ENCODE measurements at regions not wholly inside any gene's neighbourhood (a gene's known extent, or its start where the extent isn't known, plus 50 kb on each side); places are given as distances from the start of the nearest gene placed in this dataset.
A peak's percentile ranks its signal among the peaks of the same experiment; 100 is the strongest.

- no peak for TF ChIP-seq CTCF (IDR thresholded peaks at IDR 0.05; ENCODE audit: low read depth, low read length)
- Histone ChIP-seq H3K4me1 (ENCODE audit: low read depth) (no peaks in the 10 kb centered on the region), H3K27me3 (no peaks in the 10 kb centered on the region), H3K36me3 (no peaks in the 10 kb centered on the region), H3K4me3 (no peak overlapping the region), H3K27ac (no peak overlapping the region), H3K9me3 (ENCODE audit: low read depth) (no peaks in the 10 kb centered on the region)
- no peak for DNase-seq (ENCODE audit: low read depth in 1 of 2, low spot score in 1 of 2)
Measured at GRCh38 chr2:146814971-146815370, 1029.9 kb upstream of the ACVR2A start.

- no peaks in the 10 kb centered on the region for H3K36me3 ChIP-seq
- no peaks in the 10 kb centered on the region for H3K4me1 ChIP-seq (ENCODE audit: low read depth)
- DNase-seq (ENCODE audit: low read depth in 1 of 2, low spot score in 1 of 2): no peak
- no peak overlapping the region for H3K4me3 ChIP-seq
- H3K27ac ChIP-seq: no peak overlapping the region
- H3K9me3 ChIP-seq (ENCODE audit: low read depth): no peaks in the 10 kb centered on the region
- no peaks in the 10 kb centered on the region for H3K27me3 ChIP-seq
- no peak for TF ChIP-seq CTCF (IDR thresholded peaks at IDR 0.05; ENCODE audit: low read depth, low read length)
Measured at GRCh38 chr2:146807568-146808168, 1037.2 kb upstream of the ACVR2A start.

GRCh38 chr2:146806364-146807005 lies 1038.3 kb upstream of the ACVR2A start:
- Histone ChIP-seq H3K27ac (no peak overlapping the region), H3K27me3 (no peaks in the 10 kb centered on the region), H3K4me1 (ENCODE audit: low read depth) (no peaks in the 10 kb centered on the region), H3K9me3 (ENCODE audit: low read depth) (no peaks in the 10 kb centered on the region), H3K36me3 (no peaks in the 10 kb centered on the region), H3K4me3 (no peak overlapping the region)
- TF ChIP-seq CTCF (IDR thresholded peaks at IDR 0.05; ENCODE audit: low read depth, low read length): no peak
- peak in 1 of 2 donors; percentile 60 for DNase-seq (ENCODE audit: low read depth in 1 of 2, low spot score in 1 of 2)

- DNase-seq (ENCODE audit: low read depth in 1 of 2, low spot score in 1 of 2): no peak
- H3K27ac ChIP-seq: no peak overlapping the region
Measured at GRCh38 chr2:146804288-146804687, 1040.5 kb upstream of the ACVR2A start.

GRCh38 chr2:146801886-146802285 lies 1042.9 kb upstream of the ACVR2A start:
- TF ChIP-seq CTCF (IDR thresholded peaks at IDR 0.05; ENCODE audit: low read depth, low read length): no peak
- no peak for DNase-seq (ENCODE audit: low read depth in 1 of 2, low spot score in 1 of 2)

More at GRCh38 chr2:146804288-146804687, 1040.5 kb upstream of the ACVR2A start:
- Histone ChIP-seq H3K36me3 (no peaks in the 10 kb centered on the region), H3K4me3 (no peak overlapping the region), H3K4me1 (ENCODE audit: low read depth) (no peaks in the 10 kb centered on the region), H3K9me3 (ENCODE audit: low read depth) (no peaks in the 10 kb centered on the region), H3K27me3 (no peaks in the 10 kb centered on the region)
- TF ChIP-seq CTCF (IDR thresholded peaks at IDR 0.05; ENCODE audit: low read depth, low read length): no peak

More at GRCh38 chr2:146801886-146802285, 1042.9 kb upstream of the ACVR2A start:
- Histone ChIP-seq H3K27me3 (no peaks in the 10 kb centered on the region), H3K36me3 (no peaks in the 10 kb centered on the region), H3K27ac (no peak overlapping the region), H3K4me1 (ENCODE audit: low read depth) (no peaks in the 10 kb centered on the region), H3K9me3 (ENCODE audit: low read depth) (no peaks in the 10 kb centered on the region), H3K4me3 (no peak overlapping the region)
